H9 (cell line): ENCODE measurements at regions not wholly inside any gene's neighbourhood (a gene's known extent, or its start where the extent isn't known, plus 50 kb on each side); places are given as distances from the start of the nearest gene placed in this dataset.
"Not testable (repeated sequence)": the region's sequence is repeated elsewhere in the genome, so short reads cannot be mapped to it uniquely, and the experiment has no call there.

Experiments
- DNase-seq: peaks from one replicate; pipeline ENCODE4 v3.0.0-alpha.2; 2017
- H2AFZ ChIP-seq: one replicate; pipeline ENCODE4 v1.6.1; 2013; ENCODE audit warnings: mild to moderate bottlenecking, low read length, control low read depth, moderate library complexity
- H2AK5ac ChIP-seq: 2 replicates; pipeline ENCODE4 v1.6.1; 2013; ENCODE audit warnings: low read length, control low read depth, mixed read lengths; ENCODE audit not compliant: insufficient read length
- H2BK120ac ChIP-seq: one replicate; pipeline ENCODE4 v1.6.1; 2013; ENCODE audit warnings: low read depth, mild to moderate bottlenecking, low read length, control low read depth, inconsistent platforms; ENCODE audit not compliant: poor library complexity, severe bottlenecking
- H2BK12ac ChIP-seq: 2 replicates; pipeline ENCODE4 v1.6.1; 2013; ENCODE audit warnings: low read length, control low read depth, mixed read lengths, low read depth; ENCODE audit not compliant: insufficient read length
- H2BK15ac ChIP-seq: 2 replicates; pipeline ENCODE4 v1.6.1; 2013; ENCODE audit warnings: low read depth, low read length, control low read depth
- H2BK20ac ChIP-seq: one replicate; pipeline ENCODE4 v1.6.1; 2013; ENCODE audit warnings: low read depth, mild to moderate bottlenecking, low read length, control low read depth, inconsistent platforms; ENCODE audit not compliant: poor library complexity, severe bottlenecking
- H2BK5ac ChIP-seq: 2 replicates; pipeline ENCODE4 v1.6.1; 2013; ENCODE audit warnings: low read length, control low read depth, mixed read lengths; ENCODE audit not compliant: insufficient read length
- H3K14ac ChIP-seq: 2 replicates; pipeline ENCODE4 v1.6.1; 2013; ENCODE audit warnings: low read length, control low read depth; ENCODE audit not compliant: insufficient read depth
- H3K18ac ChIP-seq: 2 replicates; pipeline ENCODE4 v1.6.1; 2013; ENCODE audit warnings: low read depth, mild to moderate bottlenecking, mixed read lengths, low read length, control low read depth; ENCODE audit not compliant: insufficient read length
- H3K23ac ChIP-seq: 2 replicates; pipeline ENCODE4 v1.6.1; 2013; ENCODE audit warnings: low read length, control low read depth, mixed read lengths, low read depth; ENCODE audit not compliant: insufficient read length
- H3K23me2 ChIP-seq: 2 replicates; pipeline ENCODE4 v1.6.1; 2013; ENCODE audit warnings: low read depth, mild to moderate bottlenecking, mixed read lengths, low read length, control low read depth; ENCODE audit not compliant: insufficient read length, poor library complexity, severe bottlenecking
- H3K27ac ChIP-seq: 2 replicates; pipeline ENCODE4 v1.5.1; 2013; ENCODE audit warnings: low read length, control low read depth, mixed read lengths, low read depth; ENCODE audit not compliant: insufficient read length
- H3K27me3 ChIP-seq: 2 replicates; pipeline ENCODE4 v1.6.1; 2013; ENCODE audit warnings: low read length, control low read depth, inconsistent platforms; ENCODE audit not compliant: insufficient read depth
- H3K4ac ChIP-seq: 2 replicates; pipeline ENCODE4 v1.6.1; 2013; ENCODE audit warnings: low read depth, mild to moderate bottlenecking, control low read depth, inconsistent platforms, low read length, moderate library complexity
- H3K4me1 ChIP-seq: 2 replicates; pipeline ENCODE4 v1.6.1; 2013; ENCODE audit warnings: low read length, control low read depth, inconsistent platforms; ENCODE audit not compliant: insufficient read depth
- H3K4me2 ChIP-seq: 2 replicates; pipeline ENCODE4 v1.6.1; 2013; ENCODE audit warnings: low read length, control low read depth, mixed read lengths; ENCODE audit not compliant: insufficient read length, insufficient read depth
- H3K56ac ChIP-seq: 2 replicates; pipeline ENCODE4 v1.6.1; 2013; ENCODE audit warnings: low read depth, mild to moderate bottlenecking, mixed read lengths, low read length, control low read depth; ENCODE audit not compliant: insufficient read length
- H3K79me1 ChIP-seq: 2 replicates; pipeline ENCODE4 v1.6.1; 2013; ENCODE audit warnings: low read depth, mild to moderate bottlenecking, moderate library complexity, low read length, control low read depth, inconsistent platforms; ENCODE audit not compliant: insufficient read depth, poor library complexity, severe bottlenecking
- H3K79me2 ChIP-seq: 2 replicates; pipeline ENCODE4 v1.6.1; 2013; ENCODE audit warnings: low read length, control low read depth, inconsistent platforms; ENCODE audit not compliant: insufficient read depth
- H3K9ac ChIP-seq: 2 replicates; pipeline ENCODE4 v1.6.1; 2013; ENCODE audit warnings: low read length, control low read depth, mixed read lengths; ENCODE audit not compliant: insufficient read length; ENCODE audit errors: extremely low read depth
- H3K9me3 ChIP-seq: one replicate; pipeline ENCODE4 v1.6.1; 2013; ENCODE audit warnings: low read depth, low read length, inconsistent platforms; ENCODE audit not compliant: control insufficient read depth
- H3T11ph ChIP-seq: one replicate; pipeline ENCODE4 v1.6.1; 2013; ENCODE audit warnings: mild to moderate bottlenecking, low read length, control low read depth, inconsistent platforms
- H4K20me1 ChIP-seq: one replicate; pipeline ENCODE4 v1.6.1; 2013; ENCODE audit not compliant: control insufficient read depth, insufficient read length, insufficient read depth
- H4K5ac ChIP-seq: 2 replicates; pipeline ENCODE4 v1.6.1; 2013; ENCODE audit warnings: low read depth, mild to moderate bottlenecking, mixed read lengths, low read length, control low read depth; ENCODE audit not compliant: insufficient read length
- H4K8ac ChIP-seq: replicated peaks from 2 replicates; pipeline ENCODE4 v1.6.1; 2013; ENCODE audit warnings: low read length, control low read depth, mixed read lengths, low read depth; ENCODE audit not compliant: insufficient read length
- H4K91ac ChIP-seq: 2 replicates; pipeline ENCODE4 v1.6.1; 2013; ENCODE audit warnings: low read depth, mild to moderate bottlenecking, moderate library complexity, mixed read lengths, low read length, control low read depth; ENCODE audit not compliant: insufficient read length
- H3K27ac Mint-ChIP-seq, 3 experiments: 2 replicates in 2 of 3; 3 replicates in 1 of 3; pipeline ENCODE4 v1.8.0; 2020 to 2021; ENCODE audit warnings: mixed read lengths in 3 of 3, mild to moderate bottlenecking in 1 of 3, moderate library complexity in 1 of 3
- H3K27me3 Mint-ChIP-seq: 2 replicates; pipeline ENCODE4 v1.8.0; 2021; ENCODE audit warnings: low read depth, mild to moderate bottlenecking, moderate library complexity, mixed read lengths
- H3K36me3 Mint-ChIP-seq, 3 experiments: 2 replicates in 2 of 3; 3 replicates in 1 of 3; pipeline ENCODE4 v1.8.0; 2020 to 2021; ENCODE audit warnings: low read depth in 3 of 3, mixed read lengths in 3 of 3; ENCODE audit not compliant: insufficient read depth in 1 of 3
- H3K4me1 Mint-ChIP-seq, 2 experiments: 2 replicates each; pipeline ENCODE4 v1.8.0; 2020; ENCODE audit warnings: mixed read lengths in 2 of 2
- H3K4me3 Mint-ChIP-seq, 2 experiments: 2 replicates in 1 of 2; 3 replicates in 1 of 2; pipeline ENCODE4 v1.8.0; 2020 to 2021; ENCODE audit warnings: mild to moderate bottlenecking in 2 of 2, mixed read lengths in 2 of 2, moderate library complexity in 1 of 2
- H3K9me3 Mint-ChIP-seq, 2 experiments: 2 replicates in 1 of 2; 3 replicates in 1 of 2; pipeline ENCODE4 v1.8.0; 2020; ENCODE audit warnings: mild to moderate bottlenecking in 2 of 2, mixed read lengths in 2 of 2, moderate library complexity in 1 of 2
- WGBS: extraction: QIAGEN DNeasy Blood & Tissue Kit; methylation state at CpG from one replicate; pipeline ENCODE4 v1.1.7; 2013; ENCODE audit warnings: missing lambda C conversion rate, low lambda C conversion rate, mixed read lengths; ENCODE audit not compliant: insufficient read length; ENCODE audit errors: extremely low coverage; 5-methylcytosine and 5-hydroxymethylcytosine counted together
- TF ChIP-seq, protein P1 (sequence below): fragments of 200-600 bp; sonication (generic); conservative IDR thresholded peaks from 3 replicates; pipeline ENCODE4 v1.8.0; 2021; ENCODE audit warnings: antibody characterized with exemption, mild to moderate bottlenecking

DNA sequence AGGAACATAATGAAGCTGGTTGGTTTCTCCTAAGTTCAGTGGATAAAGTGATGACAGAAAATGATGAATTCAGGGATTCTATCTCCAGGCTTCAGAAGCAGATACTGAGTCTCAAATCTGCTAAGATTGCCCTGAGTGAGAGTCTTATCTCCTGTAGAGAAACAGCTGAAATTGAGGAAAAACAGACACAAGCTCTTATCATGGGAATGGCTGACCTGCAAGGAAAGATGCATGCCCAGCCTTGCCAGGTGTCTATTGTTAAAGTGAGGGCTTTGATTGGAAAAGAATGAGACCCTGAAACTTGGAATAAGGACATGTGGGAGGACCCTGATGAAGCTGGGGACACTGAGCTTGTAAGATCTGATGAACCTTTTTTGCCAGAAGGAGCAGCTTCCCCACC is 100.3 kb downstream of the DNAJB9 start:
- TF ChIP-seq, protein P1, sequence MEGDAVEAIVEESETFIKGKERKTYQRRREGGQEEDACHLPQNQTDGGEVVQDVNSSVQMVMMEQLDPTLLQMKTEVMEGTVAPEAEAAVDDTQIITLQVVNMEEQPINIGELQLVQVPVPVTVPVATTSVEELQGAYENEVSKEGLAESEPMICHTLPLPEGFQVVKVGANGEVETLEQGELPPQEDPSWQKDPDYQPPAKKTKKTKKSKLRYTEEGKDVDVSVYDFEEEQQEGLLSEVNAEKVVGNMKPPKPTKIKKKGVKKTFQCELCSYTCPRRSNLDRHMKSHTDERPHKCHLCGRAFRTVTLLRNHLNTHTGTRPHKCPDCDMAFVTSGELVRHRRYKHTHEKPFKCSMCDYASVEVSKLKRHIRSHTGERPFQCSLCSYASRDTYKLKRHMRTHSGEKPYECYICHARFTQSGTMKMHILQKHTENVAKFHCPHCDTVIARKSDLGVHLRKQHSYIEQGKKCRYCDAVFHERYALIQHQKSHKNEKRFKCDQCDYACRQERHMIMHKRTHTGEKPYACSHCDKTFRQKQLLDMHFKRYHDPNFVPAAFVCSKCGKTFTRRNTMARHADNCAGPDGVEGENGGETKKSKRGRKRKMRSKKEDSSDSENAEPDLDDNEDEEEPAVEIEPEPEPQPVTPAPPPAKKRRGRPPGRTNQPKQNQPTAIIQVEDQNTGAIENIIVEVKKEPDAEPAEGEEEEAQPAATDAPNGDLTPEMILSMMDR, result no peak
- H3K9me3 Mint-ChIP-seq, result peaks cover 8 to 12% of the 10 kb centered on the region in 2 experiments; a peak in 4 of 5 replicates

DNA sequence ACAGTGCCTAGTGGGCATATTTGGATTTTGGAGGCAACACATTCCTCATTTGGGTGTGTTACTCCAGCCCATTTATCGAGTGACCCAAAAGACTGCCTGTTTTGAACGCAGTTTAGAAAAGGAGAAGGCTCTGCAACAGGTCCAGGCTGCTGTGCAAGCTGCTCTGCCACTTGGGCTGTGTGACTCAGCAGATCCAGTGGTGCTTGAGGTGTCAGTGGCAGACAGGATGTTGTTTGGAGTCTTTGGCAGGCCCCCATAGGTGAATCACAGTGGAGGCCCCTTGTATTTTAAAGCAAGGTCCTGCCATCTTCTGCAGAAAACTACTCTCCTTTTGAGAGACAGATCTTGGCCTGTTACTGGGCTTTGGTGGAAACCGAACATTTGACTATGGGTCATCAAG is 104.0 kb downstream of the DNAJB9 start:
- DNase-seq, H3K18ac ChIP-seq, H3K4me3 Mint-ChIP-seq, H3K56ac ChIP-seq, H3K23me2 ChIP-seq, H3K27ac ChIP-seq, H2AK5ac ChIP-seq, H4K91ac ChIP-seq, H3K4me1 ChIP-seq, H2BK5ac ChIP-seq, H2BK120ac ChIP-seq, H3K4ac ChIP-seq, H4K8ac ChIP-seq, H3K27ac Mint-ChIP-seq, H2BK20ac ChIP-seq, H3K9ac ChIP-seq, H3K79me1 ChIP-seq, H2AFZ ChIP-seq, H4K5ac ChIP-seq, H3K79me2 ChIP-seq, H3K14ac ChIP-seq, H3K4me2 ChIP-seq, H2BK15ac ChIP-seq, H4K20me1 ChIP-seq, H3K9me3 ChIP-seq, H3K4me1 Mint-ChIP-seq, H2BK12ac ChIP-seq, H3K23ac ChIP-seq, H3K27me3 ChIP-seq, H3T11ph ChIP-seq, H3K27me3 Mint-ChIP-seq: not testable (repeated sequence)
- Mint-ChIP-seq H3K9me3 (peaks cover 8 to 12% of the 10 kb centered on the region in 2 experiments; a peak in 4 of 5 replicates), H3K36me3 (peaks cover 0 to 12% (median 2%) of the 10 kb centered on the region in 3 experiments; a peak in 2 of 7 replicates)
- WGBS, result no CpG with 5 or more reads among the region's 3 CpGs

More for the DNA sequence above, 100.3 kb downstream of the DNAJB9 start:
- no peak for DNase-seq
- Histone ChIP-seq H3K9me3 (no peaks in the 10 kb centered on the region), H2BK5ac (no peak overlapping the region), H3T11ph (no peak overlapping the region), H3K23ac (no peak overlapping the region), H3K4me2 (no peak overlapping the region), H3K79me2 (no peaks in the 10 kb centered on the region), H3K23me2 (no peaks in the 10 kb centered on the region), H4K8ac (no peak overlapping the region), H2BK12ac (no peak overlapping the region), H2AK5ac (no peak overlapping the region), H2BK15ac (no peak overlapping the region), H3K79me1 (no peaks in the 10 kb centered on the region), H3K14ac (no peak overlapping the region), H3K27me3 (no peaks in the 10 kb centered on the region), H3K4me1 (no peaks in the 10 kb centered on the region), H3K9ac (no peak overlapping the region), H4K91ac (no peak overlapping the region), H3K27ac (no peak overlapping the region), H3K18ac (no peak overlapping the region), H2BK20ac (no peak overlapping the region), H2AFZ (no peak overlapping the region), H3K4ac (no peak overlapping the region), H3K56ac (no peak overlapping the region), H4K20me1 (no peaks in the 10 kb centered on the region), H2BK120ac (no peak overlapping the region), H4K5ac (no peak overlapping the region)
- peaks cover 0 to 12% (median 2%) of the 10 kb centered on the region in 3 experiments; a peak in 3 of 7 replicates for H3K36me3 Mint-ChIP-seq
- no peaks in the 10 kb centered on the region for H3K27me3 Mint-ChIP-seq
- no peaks in the 10 kb centered on the region for H3K4me1 Mint-ChIP-seq
- H3K4me3 Mint-ChIP-seq, result no peak overlapping the region
- no peak overlapping the region; a peak in 1 of 7 replicates for H3K27ac Mint-ChIP-seq
